Hematopoietic multipotent progenitor cell treated with erythropoietin and hydrocortisone succinate and interleukin-3 and kit ligand, for 6 days (in vitro differentiated cells): ENCODE measurements at regions not wholly inside any gene's neighbourhood (a gene's known extent, or its start where the extent isn't known, plus 50 kb on each side); places are given as distances from the start of the nearest gene placed in this dataset.
"Not testable (repeated sequence)": the region's sequence is repeated elsewhere in the genome, so short reads cannot be mapped to it uniquely, and the experiment has no call there.

Experiments
- DNase-seq: peaks from one replicate; pipeline ENCODE4 v3.0.0-alpha.2; 2015

DNA sequence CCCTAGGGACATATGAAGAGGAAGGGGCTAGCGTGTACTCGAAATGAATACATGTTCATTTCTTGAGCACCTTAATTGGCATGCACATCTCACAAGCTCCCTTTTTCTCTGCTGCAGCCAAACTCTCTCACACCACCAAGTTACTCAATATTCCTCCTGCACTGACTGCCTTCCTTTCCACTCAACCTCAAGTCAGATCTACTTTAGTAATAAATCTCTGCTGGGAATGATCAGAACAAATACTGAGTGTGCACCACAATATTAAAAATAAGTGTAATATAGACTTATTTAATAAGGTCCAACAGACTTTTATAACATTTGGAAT, 995.8 kb upstream of the WWC1 start:
- no peak for DNase-seq

DNA sequence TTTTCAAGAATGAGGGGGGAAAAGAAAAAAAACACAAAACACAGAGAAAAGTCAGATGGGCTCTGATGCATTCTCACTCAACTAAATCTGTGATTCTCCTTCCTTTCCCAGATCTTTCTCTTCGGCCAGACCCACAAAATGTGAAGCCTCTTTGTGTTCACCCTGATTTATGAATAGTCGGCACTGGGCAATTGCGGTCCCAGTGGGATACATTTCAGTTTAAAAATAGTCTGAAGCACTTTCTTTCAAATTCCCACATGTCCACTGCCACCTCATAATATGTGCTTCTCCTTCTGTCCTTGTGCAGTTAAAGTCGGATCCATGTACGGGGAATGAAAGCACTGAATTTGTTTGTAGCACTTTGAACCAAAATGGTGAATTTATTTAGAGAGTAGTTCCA, 995.4 kb upstream of the WWC1 start:
- no peak for DNase-seq

DNA sequence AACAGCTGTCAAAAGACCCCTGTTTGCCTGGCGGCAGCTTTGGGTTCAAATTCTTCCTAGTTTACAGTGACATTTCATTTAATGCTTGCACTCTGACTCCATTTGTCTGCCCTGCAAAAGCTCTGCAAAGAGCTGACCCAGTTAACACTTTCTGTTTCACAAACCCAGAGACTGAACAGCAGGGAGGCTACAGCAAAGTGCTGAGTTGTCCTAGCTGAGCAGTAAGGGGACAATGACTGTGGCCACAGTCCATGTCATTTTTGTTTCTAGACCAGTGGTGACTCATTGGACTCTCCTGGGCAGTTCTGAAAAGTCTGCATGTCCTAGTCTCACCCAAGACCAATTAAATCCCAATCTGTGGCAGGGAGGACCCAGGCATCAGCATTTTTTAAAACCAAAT, 994.8 kb upstream of the WWC1 start:
- no peak for DNase-seq

DNA sequence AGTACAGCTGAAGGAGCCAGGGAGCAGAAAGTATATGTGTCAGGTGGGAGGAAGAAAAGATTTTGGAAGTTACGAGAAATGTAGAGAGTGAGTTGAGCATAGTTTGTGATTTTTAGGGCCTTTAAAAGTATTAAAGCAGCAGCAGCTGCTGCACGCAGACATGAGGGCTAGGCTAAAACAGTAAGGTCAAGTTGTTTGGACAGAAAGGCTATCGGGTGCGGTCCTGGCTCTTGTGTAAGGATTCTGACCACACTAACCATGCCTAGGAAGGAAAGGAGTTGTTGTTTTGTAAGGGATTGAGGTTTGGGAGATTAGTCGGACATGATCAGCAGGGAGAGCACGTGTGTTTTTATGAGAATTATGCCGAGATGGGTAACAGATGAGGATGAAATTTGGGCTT, 991.6 kb upstream of the WWC1 start:
- DNase-seq: not testable (repeated sequence)

DNA sequence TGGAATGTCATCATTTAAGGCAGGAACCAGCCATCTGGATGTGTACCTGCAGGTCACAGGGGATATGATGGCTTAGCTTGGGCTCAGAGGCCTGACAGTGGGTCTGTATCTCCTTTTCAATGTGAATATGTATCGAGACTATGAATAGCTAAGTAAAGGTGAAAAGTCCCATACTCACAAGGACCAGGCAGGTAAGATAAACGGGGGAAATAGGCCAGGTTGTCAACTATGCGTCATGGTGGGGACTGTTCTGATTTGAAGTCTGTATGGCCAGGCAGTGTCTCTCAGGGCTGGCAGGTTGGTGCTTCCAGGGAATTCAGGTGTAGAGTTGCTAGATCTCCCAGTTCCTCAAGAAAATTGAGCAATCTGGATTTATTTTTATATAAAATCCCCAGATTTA, 987.9 kb upstream of the WWC1 start:
- DNase-seq: no peak

DNA sequence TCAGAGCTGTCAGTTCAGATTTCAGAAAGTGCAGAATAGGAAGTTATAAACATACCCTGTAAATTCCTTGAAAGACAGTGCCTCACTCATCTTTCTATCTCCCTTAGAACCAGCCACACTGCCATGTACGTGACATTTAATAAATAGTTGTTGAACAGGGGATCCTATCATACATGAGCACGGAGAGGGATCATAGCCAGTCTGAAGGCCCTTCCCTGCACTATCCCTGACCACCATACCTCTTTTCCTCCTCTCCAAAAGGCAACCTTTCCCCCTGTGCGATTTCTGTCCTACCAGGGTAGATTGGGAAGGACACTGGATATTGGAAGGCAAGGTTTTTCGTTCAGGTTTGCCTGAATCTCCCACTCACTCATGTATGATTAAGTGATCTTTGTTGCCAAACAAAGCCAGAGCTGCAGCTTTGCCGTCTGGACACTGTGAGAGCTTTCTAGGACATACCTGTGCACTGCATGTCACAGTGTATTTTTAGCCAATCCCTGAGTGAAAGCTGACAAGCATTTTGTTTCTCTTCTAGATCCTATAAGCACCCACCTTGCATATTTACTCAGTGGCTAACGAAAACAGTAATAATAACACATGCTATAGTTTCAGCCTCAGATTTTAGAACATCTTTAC, 986.5 kb upstream of the WWC1 start:
- no peak for DNase-seq

DNA sequence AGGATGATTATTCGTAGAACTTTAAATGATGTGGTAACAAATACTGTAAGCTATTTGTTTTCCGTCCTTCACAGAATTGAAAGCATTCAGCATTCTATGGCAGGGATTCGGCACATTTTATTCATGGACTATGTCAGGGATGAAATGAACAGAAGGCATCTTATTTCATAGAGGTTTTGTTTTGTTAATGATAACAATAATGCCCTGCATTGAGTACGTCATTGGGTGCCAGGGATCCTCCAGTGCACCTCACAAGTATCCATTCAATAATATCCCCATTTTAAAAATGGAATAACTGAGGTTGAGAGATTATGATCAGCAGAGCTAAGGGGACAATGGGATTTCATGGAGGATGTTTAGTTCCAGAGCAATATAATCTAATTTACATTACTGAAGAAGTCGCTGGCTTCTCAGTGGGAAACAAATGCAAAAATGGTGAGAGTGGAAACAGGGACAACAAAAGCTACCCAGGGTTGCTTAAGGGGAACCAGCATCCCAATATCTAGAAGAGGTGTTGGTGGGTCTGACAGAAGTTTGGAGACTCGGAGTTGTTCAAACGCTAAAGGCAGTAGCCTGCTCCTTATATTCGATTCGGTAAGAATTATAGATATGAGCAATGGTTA, 985.7 kb upstream of the WWC1 start:
- DNase-seq: no peak

DNA sequence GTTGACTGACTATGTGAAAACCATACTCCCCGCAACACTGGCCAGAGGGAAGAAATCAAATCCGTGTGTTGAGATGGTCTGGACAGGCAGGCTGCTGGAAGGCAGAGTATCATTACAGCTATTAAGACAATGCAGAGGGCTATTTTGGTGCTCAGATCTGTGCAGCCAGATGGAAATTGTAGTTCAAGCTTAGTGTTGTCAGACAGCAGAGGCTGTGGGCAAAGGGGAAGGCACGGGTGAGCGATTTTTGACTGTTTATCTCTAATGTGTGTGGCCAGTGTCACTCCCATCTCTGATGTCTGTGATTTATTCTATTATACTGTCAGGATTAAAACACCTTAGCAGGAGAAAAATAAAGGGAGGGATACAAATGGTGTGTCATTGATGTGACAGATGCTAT, 984.4 kb upstream of the WWC1 start:
- DNase-seq: no peak

DNA sequence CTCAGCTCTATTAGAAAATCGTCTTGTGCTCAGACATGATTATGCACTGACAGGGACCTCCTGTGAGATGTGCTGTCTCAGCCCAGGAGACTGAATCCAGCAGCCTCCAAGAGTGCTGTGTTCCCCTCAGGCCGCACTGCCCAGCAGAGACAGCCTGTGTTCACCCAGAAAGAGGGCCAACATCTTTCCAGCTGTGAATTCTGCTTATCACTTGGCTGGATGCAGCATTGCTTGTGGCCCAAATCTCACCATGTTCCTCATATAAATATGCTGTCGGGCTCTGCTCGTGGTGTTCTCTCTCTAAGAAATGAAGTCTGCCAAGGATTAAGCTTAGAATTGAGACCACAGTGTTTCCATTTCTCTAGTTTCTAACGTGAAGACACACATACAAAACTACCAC, 983.0 kb upstream of the WWC1 start:
- DNase-seq: no peak

DNA sequence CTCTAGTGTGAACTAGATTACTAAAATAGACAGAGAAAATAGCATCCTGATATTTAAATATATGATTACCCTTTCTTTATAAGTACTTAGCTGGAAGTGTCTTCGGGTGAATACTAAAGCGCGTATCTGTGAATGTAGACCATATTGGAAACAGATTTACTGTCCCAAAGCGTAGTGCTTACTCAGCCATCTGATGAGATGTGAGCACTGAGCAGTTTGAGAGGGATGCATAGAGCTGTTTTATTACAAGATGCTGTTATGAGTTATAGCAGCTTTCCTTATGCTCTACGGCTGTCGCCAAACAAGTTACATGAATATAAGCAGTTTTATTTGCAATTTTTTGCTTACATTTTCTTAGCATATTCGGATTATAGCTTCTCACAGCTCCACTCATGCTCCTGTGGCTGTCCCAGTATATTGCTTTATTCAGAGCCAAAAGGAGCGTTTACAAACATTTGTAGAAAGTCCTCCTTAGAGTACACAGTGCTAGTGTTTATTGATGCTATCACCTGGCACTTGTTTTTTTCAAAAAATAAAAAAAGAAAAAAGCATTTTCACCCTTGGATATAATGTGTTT, 981.4 kb upstream of the WWC1 start:
- no peak for DNase-seq

DNA sequence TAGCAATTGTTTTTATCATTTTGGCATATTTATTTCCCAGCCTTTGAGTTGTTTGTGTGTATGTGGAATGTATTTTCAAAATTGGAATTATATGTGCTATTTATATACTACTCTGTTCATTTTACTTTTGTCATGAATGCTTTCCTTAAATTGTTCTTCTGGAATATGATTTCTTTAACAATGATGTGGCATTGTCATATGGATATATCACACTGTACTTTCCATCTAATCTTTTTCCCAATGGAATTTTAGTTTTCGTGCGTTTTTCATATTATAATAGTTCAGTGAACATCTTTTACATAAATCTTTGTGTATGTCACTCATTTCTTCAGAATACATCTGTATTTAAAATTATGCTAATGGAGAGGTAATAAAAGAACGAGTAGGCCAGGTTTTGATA, 980.1 kb upstream of the WWC1 start:
- DNase-seq: no peak

DNA sequence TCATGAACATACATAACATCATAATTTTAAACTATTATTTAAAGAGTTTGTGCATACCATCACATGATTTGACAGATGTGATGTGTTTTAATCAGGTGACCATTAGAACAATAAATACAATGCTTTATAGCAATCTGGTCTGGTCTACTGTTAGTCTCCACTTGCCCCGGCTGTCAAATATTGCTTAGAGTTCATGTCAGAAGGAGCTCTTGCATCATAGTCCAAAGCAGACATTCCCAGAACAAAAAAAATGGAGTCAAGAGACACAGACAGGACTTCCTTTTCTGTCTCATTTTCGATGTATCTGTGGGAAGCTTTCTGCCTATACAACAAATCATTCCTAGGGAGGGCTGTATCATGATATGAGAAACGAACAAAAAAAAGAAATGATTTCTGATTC, 979.2 kb upstream of the WWC1 start:
- DNase-seq: no peak

DNA sequence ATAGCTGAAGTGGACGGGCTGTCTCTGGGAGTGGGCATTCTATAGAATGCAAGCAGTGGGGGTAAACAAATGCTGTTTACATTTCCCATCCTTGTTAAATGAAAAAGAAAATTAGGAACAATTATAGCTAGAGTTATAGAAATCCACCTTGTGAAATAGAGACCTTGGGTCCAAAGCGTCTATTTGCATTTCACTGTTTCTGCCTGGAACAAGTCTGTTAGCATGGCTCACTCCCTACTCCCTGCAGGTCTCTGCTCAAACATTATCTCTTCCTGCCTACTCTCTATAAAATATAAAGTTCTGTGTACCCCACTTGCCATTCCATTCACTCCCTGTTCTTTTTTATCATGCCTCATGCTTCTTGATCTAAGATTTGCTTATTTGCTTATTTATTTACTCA, 975.7 kb upstream of the WWC1 start:
- DNase-seq: no peak

DNA sequence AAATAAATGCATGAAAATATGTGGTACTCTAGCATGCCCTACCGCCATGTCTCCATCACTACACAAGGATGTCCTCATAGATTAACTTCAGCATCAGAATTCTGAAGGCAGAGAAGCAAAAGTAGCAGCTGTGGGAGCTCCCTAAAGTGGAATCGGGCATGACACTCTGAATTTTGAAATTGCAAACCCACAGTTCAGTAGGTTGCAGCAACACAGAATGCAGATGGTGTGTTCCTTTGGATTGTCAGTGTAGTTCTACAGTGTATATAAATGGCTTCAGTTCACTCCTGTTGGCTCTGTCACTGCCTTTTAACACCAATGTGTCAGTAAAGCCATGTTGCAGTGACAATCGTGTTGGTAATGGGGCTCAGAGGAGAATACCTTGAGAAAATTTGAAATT, 973.6 kb upstream of the WWC1 start:
- no peak for DNase-seq

DNA sequence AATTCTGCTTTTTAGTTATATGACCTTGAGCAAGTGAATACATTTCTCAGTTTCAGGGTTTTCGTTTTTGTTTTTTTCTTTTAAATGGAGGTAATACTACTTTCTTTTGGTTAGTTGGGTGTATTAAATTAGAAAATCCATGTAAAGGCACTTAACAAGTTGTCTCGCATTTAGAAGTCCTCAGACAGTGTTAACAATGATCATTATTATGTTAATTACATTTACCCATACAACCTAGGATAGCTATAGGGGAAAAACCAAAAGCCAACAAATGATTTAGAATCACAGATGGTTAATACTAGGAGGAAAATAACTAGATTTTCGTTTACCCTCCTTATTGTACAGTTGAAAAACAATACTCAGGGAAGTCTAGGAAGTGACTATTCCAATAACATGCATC, 972.2 kb upstream of the WWC1 start:
- no peak for DNase-seq

DNA sequence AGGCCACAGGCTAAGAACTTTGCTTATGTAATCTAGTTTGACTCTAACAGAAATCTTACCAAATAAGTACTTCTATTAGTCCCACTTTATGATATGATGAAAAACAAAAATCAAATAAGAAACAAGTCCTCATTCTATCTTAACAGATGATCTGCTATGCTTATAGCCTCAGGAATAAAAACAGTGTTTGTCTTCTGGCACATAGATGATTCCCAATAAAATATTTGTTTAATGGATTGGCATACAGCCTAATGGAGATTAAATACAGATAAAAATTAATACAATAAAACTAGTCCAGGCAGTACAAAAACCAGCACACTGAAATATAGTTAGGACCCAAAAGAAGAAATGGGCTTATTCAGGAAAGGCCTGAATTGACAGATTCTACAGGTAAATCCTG, 971.4 kb upstream of the WWC1 start:
- no peak for DNase-seq

DNA sequence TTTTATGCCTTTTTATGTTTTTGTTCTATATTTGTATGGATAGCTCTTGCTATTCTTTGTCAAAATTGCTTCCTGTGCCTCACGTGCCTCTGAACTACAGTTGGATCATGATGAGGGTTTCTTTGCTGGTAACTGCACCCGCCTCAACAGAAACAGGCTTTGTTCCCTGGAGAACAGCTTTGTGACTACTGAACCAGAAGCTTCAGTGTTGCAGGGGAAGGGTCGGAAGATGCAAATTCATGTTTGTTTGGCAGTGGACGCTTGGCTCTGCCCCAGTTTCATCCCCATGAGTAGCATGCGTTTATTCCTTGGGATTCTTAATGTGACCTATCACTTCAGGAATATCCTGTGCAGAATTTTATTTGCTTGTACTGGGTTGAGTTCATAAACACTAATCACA, 959.1 kb upstream of the WWC1 start:
- DNase-seq: no peak

DNA sequence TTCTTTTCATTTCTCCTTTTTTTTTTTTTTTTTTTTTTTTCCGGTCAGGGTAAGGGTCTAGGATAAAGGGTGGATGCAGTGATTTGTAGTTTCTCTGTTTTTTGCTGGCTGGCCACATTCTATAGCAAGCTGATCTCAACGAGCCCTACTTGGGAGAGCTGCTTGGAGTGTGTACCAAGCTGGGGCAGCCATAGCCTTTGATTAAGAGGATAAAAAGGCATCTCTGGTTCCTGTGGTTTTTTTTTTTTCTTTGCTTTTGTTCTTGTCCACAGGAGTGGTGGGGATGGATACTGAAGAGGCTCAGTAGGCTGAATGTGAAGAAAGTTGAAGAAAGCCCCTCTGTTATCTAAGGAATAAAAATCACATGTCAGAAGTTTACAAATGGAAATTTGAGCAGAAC, 955.3 kb upstream of the WWC1 start:
- no peak for DNase-seq

DNA sequence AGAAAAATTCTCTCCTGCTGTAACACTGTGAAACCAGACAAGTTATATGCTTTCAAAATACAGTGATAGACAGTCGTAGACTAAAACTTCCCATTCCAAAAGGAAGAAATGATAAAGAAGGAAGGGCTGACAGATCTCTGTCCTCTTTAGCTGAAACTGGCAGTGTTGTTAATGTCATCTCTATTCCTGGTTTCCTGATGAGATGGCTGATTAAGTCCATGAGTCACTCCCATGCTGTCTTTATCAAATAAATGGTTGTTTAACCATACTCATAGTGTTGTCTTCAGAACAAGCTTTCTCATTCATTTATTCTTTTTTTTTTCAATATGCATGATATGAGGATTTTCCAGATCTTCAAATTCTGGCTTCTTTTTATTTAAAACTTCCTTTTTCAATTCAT, 952.2 kb upstream of the WWC1 start:
- DNase-seq: no peak

DNA sequence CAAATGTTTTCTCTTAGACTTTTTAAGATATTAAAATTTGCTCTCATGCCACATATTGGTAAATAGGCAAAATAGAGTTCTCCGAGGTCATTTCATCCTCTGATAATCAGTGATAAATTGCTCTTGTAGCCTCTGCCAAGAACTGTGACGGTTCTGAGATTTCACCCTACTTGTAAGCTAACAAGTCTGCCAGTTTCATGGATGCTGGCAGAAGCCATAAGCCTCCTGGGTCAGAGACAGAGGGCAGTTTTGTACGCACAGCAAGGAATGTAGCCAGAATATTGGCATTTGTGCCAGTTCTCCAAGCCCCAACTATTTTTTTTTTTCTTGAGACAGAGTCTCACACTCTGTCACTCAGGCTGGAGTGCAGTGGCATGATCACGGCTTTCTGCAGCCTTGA, 945.0 kb upstream of the WWC1 start:
- no peak for DNase-seq

DNA sequence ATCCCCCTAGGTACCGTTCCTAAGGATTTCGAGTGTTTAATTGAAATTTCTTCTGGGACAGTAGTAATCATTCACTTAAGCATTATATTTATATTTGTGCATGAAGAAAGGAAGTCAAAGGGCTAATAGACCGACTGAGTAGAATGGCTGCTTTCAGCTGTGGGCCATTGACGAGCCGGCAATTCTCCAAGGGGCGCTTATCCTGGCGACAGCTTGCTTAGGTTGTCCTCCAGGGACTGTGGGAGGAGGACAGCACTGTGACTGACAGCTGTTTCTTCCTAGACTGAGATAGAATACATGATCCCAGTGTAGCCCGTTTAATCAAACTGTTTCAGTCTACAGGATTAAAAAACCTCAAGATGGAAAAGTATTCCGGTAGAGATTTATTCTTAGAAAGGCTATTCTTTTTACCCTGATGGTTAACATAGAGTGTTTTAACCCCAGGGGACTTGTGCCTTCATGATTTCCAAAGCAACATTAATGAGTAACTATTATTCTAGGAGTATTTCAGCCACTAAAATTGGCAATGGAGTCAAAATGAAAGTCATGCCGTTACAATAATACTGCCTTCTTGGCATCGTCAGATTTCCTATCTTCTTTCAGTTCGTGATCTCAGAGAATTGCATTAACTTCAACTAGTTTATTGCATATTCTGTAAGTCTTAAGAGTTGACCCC, 943.1 kb upstream of the WWC1 start:
- no peak for DNase-seq

DNA sequence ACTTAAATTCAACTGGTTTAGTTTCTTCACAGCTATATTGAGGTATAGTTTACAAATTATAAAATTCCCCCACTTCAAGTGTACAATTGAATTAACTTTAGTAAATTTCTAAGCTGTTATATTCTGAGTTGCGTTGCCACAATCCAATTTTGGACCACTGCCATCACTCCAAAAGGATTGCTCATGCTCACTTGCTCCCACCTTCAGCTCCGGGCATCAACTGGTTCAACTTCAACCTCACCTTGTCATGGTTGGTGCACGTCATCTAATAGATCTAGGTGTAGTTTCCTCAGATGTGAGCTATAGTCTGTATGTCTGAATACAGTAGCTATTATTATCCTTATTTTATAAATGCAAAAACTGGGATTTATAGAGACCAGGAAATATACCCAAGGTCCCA, 942.5 kb upstream of the WWC1 start:
- DNase-seq: no peak

DNA sequence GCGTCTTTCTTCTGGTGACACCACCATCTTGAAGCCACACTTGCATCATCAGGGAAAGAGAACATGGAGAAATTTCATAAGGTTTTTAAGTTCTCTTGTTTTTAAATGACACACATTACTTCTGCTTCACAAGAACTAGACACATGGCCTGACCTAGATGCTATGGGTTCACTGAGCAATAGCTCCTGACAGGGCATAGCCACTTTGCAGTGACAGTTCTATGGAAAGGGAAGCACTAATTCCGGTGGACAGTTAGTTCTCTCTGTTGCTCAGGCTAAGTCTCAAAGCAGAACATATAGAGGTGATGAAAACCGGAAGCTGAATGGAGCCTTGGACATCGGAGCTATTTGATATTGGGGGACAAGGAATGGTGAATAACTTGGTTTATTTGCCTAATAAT, 940.1 kb upstream of the WWC1 start:
- no peak for DNase-seq

DNA sequence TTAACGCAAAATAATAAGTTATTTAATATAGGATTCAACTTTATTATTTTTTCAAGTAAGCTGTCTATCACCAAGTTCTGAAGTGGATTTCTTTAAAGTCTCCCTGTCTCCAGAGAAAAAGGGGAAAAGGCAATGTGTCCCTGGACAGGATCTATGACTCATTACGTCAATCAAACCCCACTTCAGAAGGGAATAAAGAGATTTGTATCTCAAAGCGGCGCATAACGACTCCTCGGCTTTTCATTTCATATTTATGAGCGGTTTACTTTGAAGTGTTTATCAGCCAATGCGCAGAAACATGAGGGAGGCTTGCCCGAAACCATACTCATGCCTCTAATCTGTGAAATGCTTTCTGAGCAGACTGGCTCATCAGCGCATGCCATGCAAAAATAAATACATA, 938.6 kb upstream of the WWC1 start:
- no peak for DNase-seq

DNA sequence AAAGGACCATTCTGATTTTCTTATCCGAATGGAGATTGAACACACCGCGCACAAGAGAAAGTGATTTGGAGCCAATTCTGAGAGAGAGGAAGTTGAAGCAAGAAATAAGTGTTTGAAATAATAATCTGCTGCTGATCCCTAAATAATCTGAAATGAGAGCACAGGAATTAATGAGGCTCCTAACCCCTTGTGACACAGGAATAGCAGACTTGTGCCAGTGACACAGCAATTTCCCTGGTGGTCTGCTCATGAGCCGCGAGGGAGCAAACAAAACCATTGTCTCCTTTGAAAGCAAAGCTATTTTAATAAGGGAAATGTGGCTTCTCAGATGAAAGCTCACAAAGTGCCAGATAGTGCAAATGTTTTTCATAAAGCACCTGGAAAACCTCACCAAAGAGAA, 936.1 kb upstream of the WWC1 start:
- no peak for DNase-seq
